IPS-20b (cell line): ENCODE measurements at regions not wholly inside any gene's neighbourhood (a gene's known extent, or its start where the extent isn't known, plus 50 kb on each side); places are given as distances from the start of the nearest gene placed in this dataset.

Experiments used
- H3K27ac ChIP-seq: one replicate; pipeline ENCODE4 v1.5.1; 2013; ENCODE audit warnings: low read length
- H3K27me3 ChIP-seq: 2 replicates; pipeline ENCODE4 v1.6.1; 2013; ENCODE audit warnings: mild to moderate bottlenecking, low read length, inconsistent platforms; ENCODE audit not compliant: insufficient read depth
- H3K36me3 ChIP-seq: 2 replicates; pipeline ENCODE4 v1.6.1; 2013; ENCODE audit warnings: low read depth, mild to moderate bottlenecking, inconsistent platforms, low read length, moderate library complexity; ENCODE audit not compliant: insufficient read depth
- H3K4me1 ChIP-seq: 2 replicates; pipeline ENCODE4 v1.6.1; 2013; ENCODE audit warnings: mild to moderate bottlenecking, control low read depth, inconsistent platforms, low read length, moderate library complexity; ENCODE audit not compliant: insufficient read depth
- H3K4me3 ChIP-seq: 2 replicates; pipeline ENCODE4 v1.5.1; 2013; ENCODE audit warnings: mild to moderate bottlenecking, low read length, inconsistent platforms
- H3K9ac ChIP-seq: 2 replicates; pipeline ENCODE4 v1.6.1; 2013; ENCODE audit warnings: low read depth, mild to moderate bottlenecking, inconsistent platforms, low read length, moderate library complexity
- H3K9me3 ChIP-seq: 2 replicates; pipeline ENCODE4 v1.6.1; 2013; ENCODE audit warnings: mild to moderate bottlenecking, low read depth, low read length, inconsistent platforms; ENCODE audit not compliant: insufficient read depth

- no peak overlapping the region for H3K9ac ChIP-seq
- H3K9me3 ChIP-seq: peaks cover 10% of the 10 kb centered on the region; the same call in 1 of the 2 replicates
- no peaks in the 10 kb centered on the region for H3K36me3 ChIP-seq
- no peak overlapping the region for H3K4me3 ChIP-seq
- no peaks in the 10 kb centered on the region for H3K4me1 ChIP-seq
- no peaks in the 10 kb centered on the region for H3K27me3 ChIP-seq
- H3K27ac ChIP-seq: no peak overlapping the region
Measured at GRCh38 chr3:15851735-15852134, 54.0 kb upstream of the ANKRD28 start.

- Histone ChIP-seq H3K27me3 (0 out of 2 replicates have a peak, but pooled peaks cover 5% of the 10 kb centered on the region), H3K4me3 (peak overlapping the region; percentile 90), H3K4me1 (peaks cover 9% of the 10 kb centered on the region; the same call in 1 of the 2 replicates), H3K9ac (peak overlapping the region; percentile 72; the same call in 1 of the 2 replicates), H3K36me3 (no peaks in the 10 kb centered on the region), H3K27ac (no peak overlapping the region), H3K9me3 (no peaks in the 10 kb centered on the region)
Measured at GRCh38 chr3:15858547-15859506, 61.0 kb upstream of the ANKRD28 start.

GRCh38 chr3:15859507-15860013 lies 61.8 kb upstream of the ANKRD28 start:
- no peak overlapping the region for H3K27ac ChIP-seq
- H3K36me3 ChIP-seq: no peaks in the 10 kb centered on the region
- no peak overlapping the region; the same call in 1 of the 2 replicates for H3K9ac ChIP-seq
- H3K4me3 ChIP-seq: peak overlapping the region; percentile 90; the same call in 1 of the 2 replicates
- H3K27me3 ChIP-seq: 0 out of 2 replicates have a peak, but pooled peaks cover 5% of the 10 kb centered on the region
- H3K9me3 ChIP-seq: no peaks in the 10 kb centered on the region; the same call in 1 of the 2 replicates
- peaks cover 9% of the 10 kb centered on the region; the same call in 1 of the 2 replicates for H3K4me1 ChIP-seq

GRCh38 chr3:15860014-15860934 lies 62.5 kb upstream of the ANKRD28 start:
- no peaks in the 10 kb centered on the region for H3K36me3 ChIP-seq
- H3K27ac ChIP-seq: no peak overlapping the region
- peaks cover 9% of the 10 kb centered on the region; the same call in 1 of the 2 replicates for H3K4me1 ChIP-seq
- peak overlapping the region; percentile 79 for H3K4me3 ChIP-seq
- H3K9me3 ChIP-seq: peaks cover 7% of the 10 kb centered on the region; the same call in 1 of the 2 replicates
- H3K27me3 ChIP-seq: 0 out of 2 replicates have a peak, but pooled peaks cover 5% of the 10 kb centered on the region
- peak overlapping the region; percentile 75; the same call in 1 of the 2 replicates for H3K9ac ChIP-seq

GRCh38 chr3:15861163-15861562 lies 63.4 kb upstream of the ANKRD28 start:
- Histone ChIP-seq H3K36me3 (no peaks in the 10 kb centered on the region), H3K4me3 (peak overlapping the region; percentile 79; the same call in 1 of the 2 replicates), H3K27ac (no peak overlapping the region), H3K9ac (peak overlapping the region; percentile 75; the same call in 1 of the 2 replicates), H3K27me3 (0 out of 2 replicates have a peak, but pooled peaks cover 5% of the 10 kb centered on the region), H3K9me3 (peaks cover 7% of the 10 kb centered on the region; the same call in 1 of the 2 replicates), H3K4me1 (peaks cover 9% of the 10 kb centered on the region; the same call in 1 of the 2 replicates)

- Histone ChIP-seq H3K4me1 (no peaks in the 10 kb centered on the region), H3K9me3 (no peaks in the 10 kb centered on the region), H3K9ac (no peak overlapping the region), H3K27me3 (no peaks in the 10 kb centered on the region), H3K36me3 (no peaks in the 10 kb centered on the region), H3K27ac (no peak overlapping the region), H3K4me3 (no peak overlapping the region)
Measured at GRCh38 chr3:15872807-15873206, 75.0 kb upstream of the ANKRD28 start.

- no peaks in the 10 kb centered on the region for H3K4me1 ChIP-seq
Measured at GRCh38 chr3:15873415-15873814, 75.6 kb upstream of the ANKRD28 start.

GRCh38 chr3:15875016-15875689 lies 77.4 kb upstream of the ANKRD28 start:
- no peaks in the 10 kb centered on the region for H3K4me1 ChIP-seq
- H3K27ac ChIP-seq: no peak overlapping the region
- H3K27me3 ChIP-seq: no peaks in the 10 kb centered on the region
- H3K9ac ChIP-seq: no peak overlapping the region
- H3K36me3 ChIP-seq: no peaks in the 10 kb centered on the region
- no peaks in the 10 kb centered on the region for H3K9me3 ChIP-seq
- H3K4me3 ChIP-seq: no peak overlapping the region

More at GRCh38 chr3:15873415-15873814, 75.6 kb upstream of the ANKRD28 start:
- Histone ChIP-seq H3K4me3 (no peak overlapping the region), H3K9ac (no peak overlapping the region), H3K27me3 (no peaks in the 10 kb centered on the region), H3K27ac (no peak overlapping the region), H3K9me3 (no peaks in the 10 kb centered on the region), H3K36me3 (no peaks in the 10 kb centered on the region)

GRCh38 chr3:15876669-15877068 lies 78.9 kb upstream of the ANKRD28 start:
- Histone ChIP-seq H3K36me3 (no peaks in the 10 kb centered on the region), H3K9ac (no peak overlapping the region), H3K9me3 (no peaks in the 10 kb centered on the region), H3K27ac (no peak overlapping the region), H3K4me1 (no peaks in the 10 kb centered on the region), H3K4me3 (no peak overlapping the region), H3K27me3 (no peaks in the 10 kb centered on the region)

- Histone ChIP-seq H3K27ac (no peak overlapping the region), H3K9ac (no peak overlapping the region), H3K4me1 (no peaks in the 10 kb centered on the region), H3K36me3 (no peaks in the 10 kb centered on the region), H3K9me3 (no peaks in the 10 kb centered on the region), H3K4me3 (no peak overlapping the region), H3K27me3 (no peaks in the 10 kb centered on the region)
Measured at GRCh38 chr3:15877813-15878212, 80.0 kb upstream of the ANKRD28 start.
